Stimulated activated CD4-positive, alpha-beta T cell treated with anti-CD3 and anti-CD28 coated beads, Interleukin-4, amount 100 ng/mL, for 1 hour (primary cell): ENCODE measurements at regions not wholly inside any gene's neighbourhood (a gene's known extent, or its start where the extent isn't known, plus 50 kb on each side); places are given as distances from the start of the nearest gene placed in this dataset.
"Not testable (repeated sequence)": the region's sequence is repeated elsewhere in the genome, so short reads cannot be mapped to it uniquely, and the experiment has no call there.

ENCODE experiments used
- DNase-seq: peaks from one replicate; pipeline ENCODE4 v3.0.0-alpha.2; 2020

- no peak for DNase-seq
Measured at GRCh38 chr15:63434576-63435186, 53.0 kb upstream of the CA12 start.

- DNase-seq, result no peak
Measured at GRCh38 chr15:63435204-63435820, 53.7 kb upstream of the CA12 start.

GRCh38 chr15:63436341-63436740 is 54.7 kb upstream of the CA12 start:
- DNase-seq, result no peak

- DNase-seq, result peak; percentile 71
Measured at GRCh38 chr15:63436872-63437375, 55.3 kb upstream of the CA12 start.

- no peak for DNase-seq
Measured at GRCh38 chr15:63439536-63440264, 58.1 kb upstream of the CA12 start.

- DNase-seq, result no peak
Measured at GRCh38 chr15:63440265-63440648, 58.6 kb upstream of the CA12 start.

GRCh38 chr15:63440756-63441155 is 59.1 kb upstream of the CA12 start:
- no peak for DNase-seq

GRCh38 chr15:63441266-63441665 is 59.6 kb upstream of the CA12 start:
- no peak for DNase-seq

GRCh38 chr15:63442080-63442479 is 60.4 kb upstream of the CA12 start:
- DNase-seq, result no peak

GRCh38 chr15:63444611-63445010 is 59.8 kb upstream of the USP3 start:
- DNase-seq, result no peak

- no peak for DNase-seq
Measured at GRCh38 chr15:63446255-63446654, 58.1 kb upstream of the USP3 start.

GRCh38 chr15:63447017-63447676 is 57.2 kb upstream of the USP3 start:
- DNase-seq, result no peak

- DNase-seq, result no peak
Measured at GRCh38 chr15:63448266-63448665, 56.1 kb upstream of the USP3 start.

- DNase-seq, result not testable (repeated sequence)
Measured at GRCh38 chr15:63448872-63449555, 55.4 kb upstream of the USP3 start.

- no peak for DNase-seq
Measured at GRCh38 chr15:63449731-63450130, 54.7 kb upstream of the USP3 start.

- no peak for DNase-seq
Measured at GRCh38 chr15:63450884-63451225, 53.5 kb upstream of the USP3 start.

GRCh38 chr15:63451671-63452315 is 52.6 kb upstream of the USP3 start:
- no peak for DNase-seq

- no peak for DNase-seq
Measured at GRCh38 chr15:63452552-63453136, 51.7 kb upstream of the USP3 start.

- no peak for DNase-seq
Measured at GRCh38 chr15:63453186-63453905, 51.0 kb upstream of the USP3 start.

GRCh38 chr15:63454503-63455211 is 49.7 kb upstream of the USP3 start:
- no peak for DNase-seq
